Lower leg skin (tissue), 3 donors: ENCODE measurements at regions not wholly inside any gene's neighbourhood (a gene's known extent, or its start where the extent isn't known, plus 50 kb on each side); places are given as distances from the start of the nearest gene placed in this dataset.

Experiments used
- CTCF ChIP-seq, 3 donors: fragments of 450-650 bp; IDR thresholded peaks; one replicate each; pipeline ENCODE4 v1.5.1; 2016; ENCODE audit warnings: antibody characterized with exemption in 3 of 3, mild to moderate bottlenecking in 3 of 3, moderate library complexity in 2 of 3
- POLR2A ChIP-seq, 2 donors: fragments of 450-650 bp; IDR thresholded peaks; one replicate each; pipeline ENCODE4 v1.6.1; 2016 to 2017; ENCODE audit warnings: antibody characterized with exemption in 2 of 2, mild to moderate bottlenecking in 1 of 2, moderate library complexity in 1 of 2

GRCh38 chr18:31241900-31242409, 76.0 kb upstream of the DSG1 start:
- TF ChIP-seq CTCF (IDR thresholded peaks at IDR 0.05) (no peak), POLR2A (IDR thresholded peaks at IDR 0.05) (no peak)
